CD4-positive, alpha-beta memory T cell (primary cell): ENCODE measurements at regions not wholly inside any gene's neighbourhood (a gene's known extent, or its start where the extent isn't known, plus 50 kb on each side); places are given as distances from the start of the nearest gene placed in this dataset.
"Not testable (repeated sequence)": the region's sequence is repeated elsewhere in the genome, so short reads cannot be mapped to it uniquely, and the experiment has no call there.

Experiments
- CTCF ChIA-PET: fragments of 350-600 bp; sonication (Branson Sonifier 250); formaldehyde crosslinking; loops from one replicate; lab custom pipeline; 2021; ENCODE audit warnings: inconsistent platforms; ENCODE audit not compliant: partially characterized antibody; lab: Charles Lee
- POLR2A ChIA-PET: fragments of 350-600 bp; sonication (Branson Sonifier 250); formaldehyde crosslinking; loops from one replicate; lab custom pipeline; 2021; ENCODE audit not compliant: partially characterized antibody; lab: Charles Lee
- DNase-seq, 5 donors: peaks; one replicate each; pipeline versions ENCODE4 v3.0.0 to v3.0.0-alpha.2; 2020 to 2022; ENCODE audit warnings: mixed read lengths in 1 of 5
- H3K27ac ChIP-seq: one replicate; pipeline ENCODE4 v1.7.0; 2013; ENCODE audit warnings: low read depth, low read length
- H3K27me3 ChIP-seq: 2 replicates; pipeline ENCODE4 v1.7.0; 2013; ENCODE audit warnings: mild to moderate bottlenecking, low read length, moderate library complexity; ENCODE audit not compliant: insufficient read depth
- H3K36me3 ChIP-seq: 2 replicates; pipeline ENCODE4 v1.7.0; 2013; ENCODE audit warnings: mild to moderate bottlenecking, low read length, moderate library complexity; ENCODE audit not compliant: insufficient read depth
- H3K4me1 ChIP-seq: 2 replicates; pipeline ENCODE4 v1.7.0; 2013; ENCODE audit warnings: mild to moderate bottlenecking, low read length, moderate library complexity; ENCODE audit not compliant: insufficient read depth
- H3K4me3 ChIP-seq, 2 donors: one replicate each; pipeline ENCODE4 v1.7.0; 2013; ENCODE audit warnings: low read length in 2 of 2, mild to moderate bottlenecking in 1 of 2
- H3K9me3 ChIP-seq, 2 donors: one replicate each; pipeline ENCODE4 v1.7.0; 2013; ENCODE audit warnings: low read length in 2 of 2, control low read depth in 1 of 2; ENCODE audit not compliant: control insufficient read depth in 1 of 2
- H3K27ac Mint-ChIP-seq, 7 donors: one replicate each; pipeline ENCODE4 v1.8.0; 2020 to 2021; ENCODE audit warnings: mixed read lengths in 7 of 7, mild to moderate bottlenecking in 6 of 7, inconsistent platforms in 3 of 7, moderate library complexity in 3 of 7
- H3K27me3 Mint-ChIP-seq, 2 donors: one replicate each; pipeline ENCODE4 v1.8.0; 2020 to 2021; ENCODE audit warnings: mixed read lengths in 2 of 2
- H3K36me3 Mint-ChIP-seq, 2 donors: one replicate each; pipeline ENCODE4 v1.8.0; 2020 to 2021; ENCODE audit warnings: mixed read lengths in 2 of 2, inconsistent platforms in 1 of 2, mild to moderate bottlenecking in 1 of 2
- H3K4me1 Mint-ChIP-seq, 4 donors: one replicate each; pipeline ENCODE4 v1.8.0; 2020 to 2021; ENCODE audit warnings: mixed read lengths in 4 of 4, mild to moderate bottlenecking in 1 of 4
- H3K4me3 Mint-ChIP-seq, 8 donors: one replicate each; pipeline ENCODE4 v1.8.0; 2020 to 2021; ENCODE audit warnings: mixed read lengths in 8 of 8, mild to moderate bottlenecking in 7 of 8, moderate library complexity in 6 of 8, inconsistent platforms in 3 of 8
- H3K9me3 Mint-ChIP-seq, 8 donors: one replicate each; pipeline ENCODE4 v1.8.0; 2020 to 2021; ENCODE audit warnings: mixed read lengths in 8 of 8, mild to moderate bottlenecking in 5 of 8, inconsistent platforms in 3 of 8, moderate library complexity in 1 of 8
- intact Hi-C: fragments of 100-400 bp; cut with micrococcal nuclease; formaldehyde crosslinking; loops from one replicate; pipeline ENCODE4 v1.15.1; 2023

- H3K4me3 ChIP-seq: no peak overlapping the region
- ChIA-PET CTCF (no interaction called here), POLR2A (no interaction called here)
- H3K4me1 ChIP-seq: no peaks in the 10 kb centered on the region
- Mint-ChIP-seq H3K27ac (no peak overlapping the region), H3K9me3 (peaks cover 0 to 2% (median 0%) of the 10 kb centered on the region in 8 donors), H3K4me3 (no peak overlapping the region), H3K27me3 (peaks cover 1 to 4% of the 10 kb centered on the region in 2 donors), H3K4me1 (no peaks in the 10 kb centered on the region), H3K36me3 (no peaks in the 10 kb centered on the region)
- no peak overlapping the region for H3K27ac ChIP-seq
- H3K27me3 ChIP-seq: no peaks in the 10 kb centered on the region
- intact Hi-C loops: no loop called here
- H3K36me3 ChIP-seq: no peaks in the 10 kb centered on the region
- H3K9me3 ChIP-seq: no peaks in the 10 kb centered on the region
- DNase-seq: no peak
These were observed 326.7 kb upstream of the MAN1A1 start for GRCh38 chr6:119676230-119676629.

DNA sequence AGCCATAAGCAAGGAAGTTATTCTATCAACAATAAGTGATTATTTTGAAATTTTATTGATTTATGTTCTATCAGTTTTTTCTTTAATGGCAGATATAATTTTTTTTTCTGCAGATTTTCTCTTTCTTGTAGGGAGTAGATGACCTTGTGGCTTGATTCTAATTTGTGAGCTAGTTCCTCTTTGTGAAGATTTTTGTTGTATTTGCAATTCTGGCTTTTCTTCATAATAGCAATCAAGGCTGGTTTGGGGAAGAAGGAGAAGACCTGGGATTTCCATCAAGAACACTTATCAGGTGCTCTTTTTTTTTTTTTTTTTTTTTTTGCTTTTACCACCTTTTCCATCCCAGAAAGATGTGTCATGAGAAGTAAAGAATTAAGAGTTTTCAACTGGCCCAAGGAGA lies 324.2 kb upstream of the MAN1A1 start:
- POLR2A ChIA-PET: no interaction called here
- Mint-ChIP-seq H3K4me1 (no peaks in the 10 kb centered on the region), H3K36me3 (no peaks in the 10 kb centered on the region), H3K27ac (no peak overlapping the region), H3K9me3 (peaks cover 0 to 3% (median 0%) of the 10 kb centered on the region in 8 donors), H3K27me3 (peaks cover 2 to 6% of the 10 kb centered on the region in 2 donors), H3K4me3 (no peak overlapping the region)
- Histone ChIP-seq H3K27ac (no peak overlapping the region), H3K4me3 (no peak overlapping the region), H3K9me3 (no peaks in the 10 kb centered on the region), H3K36me3 (no peaks in the 10 kb centered on the region), H3K27me3 (no peaks in the 10 kb centered on the region), H3K4me1 (no peaks in the 10 kb centered on the region)
- intact Hi-C loops: no loop called here
- no peak for DNase-seq
- CTCF ChIA-PET: interaction anchor here (0.7 kb wide), 1 partner anchor 14 kb away, joined by 5 read pairs; no protein-coding TSS in a partner anchor

GRCh38 chr6:119672725-119673124 lies 323.2 kb upstream of the MAN1A1 start:
- H3K27me3 ChIP-seq: no peaks in the 10 kb centered on the region
- H3K4me1 ChIP-seq: no peaks in the 10 kb centered on the region
- Mint-ChIP-seq H3K36me3 (no peaks in the 10 kb centered on the region), H3K4me1 (no peaks in the 10 kb centered on the region), H3K4me3 (no peak overlapping the region), H3K9me3 (peaks cover 0 to 3% (median 0%) of the 10 kb centered on the region in 8 donors), H3K27ac (no peak overlapping the region), H3K27me3 (peaks cover 2 to 6% of the 10 kb centered on the region in 2 donors)
- CTCF ChIA-PET: no interaction called here
- no peaks in the 10 kb centered on the region for H3K36me3 ChIP-seq
- H3K4me3 ChIP-seq: no peak overlapping the region
- POLR2A ChIA-PET: no interaction called here
- DNase-seq: no peak
- no peaks in the 10 kb centered on the region for H3K9me3 ChIP-seq
- intact Hi-C loops: no loop called here
- H3K27ac ChIP-seq: no peak overlapping the region

DNA sequence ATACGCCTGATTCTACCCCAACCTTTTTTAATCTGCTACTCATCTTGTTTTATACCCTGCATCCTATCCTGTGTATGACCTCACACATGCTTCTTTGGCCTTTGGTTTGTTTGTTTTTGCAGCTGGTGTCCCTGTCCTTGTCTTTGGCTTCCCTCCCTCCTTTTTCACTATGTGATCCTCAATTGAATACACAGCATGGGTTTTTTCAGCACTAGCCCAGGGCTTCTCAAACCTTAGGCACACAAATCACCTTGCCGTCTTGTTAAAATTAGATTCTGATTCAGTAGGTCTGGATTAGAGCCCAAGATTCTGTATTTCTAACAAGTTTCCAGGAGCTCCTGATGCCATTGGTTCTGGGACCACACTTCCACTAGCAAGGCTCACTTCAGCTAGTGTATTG lies 321.5 kb upstream of the MAN1A1 start:
- ChIA-PET CTCF (no interaction called here), POLR2A (no interaction called here)
- H3K4me1 Mint-ChIP-seq: no peaks in the 10 kb centered on the region
- Histone ChIP-seq H3K27ac (no peak overlapping the region), H3K27me3 (no peaks in the 10 kb centered on the region), H3K4me1 (no peaks in the 10 kb centered on the region), H3K36me3 (no peaks in the 10 kb centered on the region), H3K4me3 (no peak overlapping the region), H3K9me3 (no peaks in the 10 kb centered on the region)
- H3K9me3 Mint-ChIP-seq: peaks cover 0 to 3% (median 0%) of the 10 kb centered on the region in 8 donors
- intact Hi-C loops: no loop called here
- no peak overlapping the region for H3K27ac Mint-ChIP-seq
- H3K27me3 Mint-ChIP-seq: peaks cover 1 to 6% of the 10 kb centered on the region in 2 donors
- DNase-seq: no peak
- H3K4me3 Mint-ChIP-seq: no peak overlapping the region
- H3K36me3 Mint-ChIP-seq: no peaks in the 10 kb centered on the region

DNA sequence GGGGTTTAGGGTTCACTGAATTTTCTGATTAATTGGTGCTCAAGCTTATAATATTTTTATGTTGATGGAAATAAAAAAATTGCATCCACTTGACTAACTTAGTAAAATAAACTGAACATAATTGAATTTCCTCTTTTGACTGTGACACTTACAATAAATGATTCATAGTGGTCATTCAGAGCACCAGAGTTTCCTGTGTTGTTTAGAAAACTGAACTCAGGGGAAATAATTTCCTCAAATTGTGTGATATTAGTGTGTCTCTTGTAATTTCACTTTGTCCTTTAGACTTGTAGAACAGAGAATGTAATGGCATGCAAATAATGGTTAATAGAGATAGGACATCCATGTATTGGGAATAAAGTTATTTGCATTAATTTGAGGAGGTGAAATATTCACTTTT lies 319.7 kb upstream of the MAN1A1 start:
- H3K27me3 ChIP-seq: no peaks in the 10 kb centered on the region
- H3K4me1 ChIP-seq: no peaks in the 10 kb centered on the region
- H3K9me3 ChIP-seq: no peaks in the 10 kb centered on the region
- POLR2A ChIA-PET: no interaction called here
- H3K27ac Mint-ChIP-seq: no peak overlapping the region
- H3K9me3 Mint-ChIP-seq: peaks cover 0 to 2% (median 0%) of the 10 kb centered on the region in 8 donors
- no peak for DNase-seq
- H3K4me3 Mint-ChIP-seq: no peak overlapping the region
- H3K27ac ChIP-seq: no peak overlapping the region
- intact Hi-C loops: no loop called here
- CTCF ChIA-PET: no interaction called here
- no peaks in the 10 kb centered on the region for H3K36me3 Mint-ChIP-seq
- H3K4me1 Mint-ChIP-seq: no peaks in the 10 kb centered on the region
- no peaks in the 10 kb centered on the region for H3K36me3 ChIP-seq
- no peak overlapping the region for H3K4me3 ChIP-seq
- H3K27me3 Mint-ChIP-seq: peaks cover 1 to 2% of the 10 kb centered on the region in 2 donors

- CTCF ChIA-PET, H3K27ac ChIP-seq, DNase-seq, H3K27me3 ChIP-seq, H3K27me3 Mint-ChIP-seq, H3K4me3 ChIP-seq, H3K4me3 Mint-ChIP-seq, POLR2A ChIA-PET, H3K4me1 ChIP-seq, H3K27ac Mint-ChIP-seq, H3K4me1 Mint-ChIP-seq, H3K9me3 ChIP-seq, H3K36me3 ChIP-seq, H3K9me3 Mint-ChIP-seq, intact Hi-C loops, H3K36me3 Mint-ChIP-seq: not testable (repeated sequence)
These were observed 315.9 kb upstream of the MAN1A1 start for GRCh38 chr6:119665432-119665831.

- Mint-ChIP-seq H3K4me3 (no peak overlapping the region), H3K4me1 (no peaks in the 10 kb centered on the region), H3K27ac (no peak overlapping the region), H3K27me3 (no peaks in the 10 kb centered on the region), H3K36me3 (no peaks in the 10 kb centered on the region), H3K9me3 (no peaks in the 10 kb centered on the region)
- H3K9me3 ChIP-seq: no peaks in the 10 kb centered on the region
- no peaks in the 10 kb centered on the region for H3K4me1 ChIP-seq
- POLR2A ChIA-PET: no interaction called here
- CTCF ChIA-PET: no interaction called here
- DNase-seq: no peak
- no peaks in the 10 kb centered on the region for H3K36me3 ChIP-seq
- no peak overlapping the region for H3K4me3 ChIP-seq
- H3K27me3 ChIP-seq: no peaks in the 10 kb centered on the region
- H3K27ac ChIP-seq: no peak overlapping the region
- intact Hi-C loops: no loop called here
These were observed 312.1 kb upstream of the MAN1A1 start for GRCh38 chr6:119661628-119662027.

GRCh38 chr6:119661078-119661477 lies 311.5 kb upstream of the MAN1A1 start:
- Histone ChIP-seq H3K9me3 (no peaks in the 10 kb centered on the region), H3K27ac (no peak overlapping the region), H3K4me1 (no peaks in the 10 kb centered on the region), H3K27me3 (no peaks in the 10 kb centered on the region), H3K4me3 (no peak overlapping the region), H3K36me3 (no peaks in the 10 kb centered on the region)
- Mint-ChIP-seq H3K4me1 (no peaks in the 10 kb centered on the region), H3K27me3 (no peaks in the 10 kb centered on the region), H3K27ac (no peak overlapping the region), H3K4me3 (no peak overlapping the region), H3K36me3 (no peaks in the 10 kb centered on the region), H3K9me3 (no peaks in the 10 kb centered on the region)
- DNase-seq: no peak
- CTCF ChIA-PET: no interaction called here
- POLR2A ChIA-PET: no interaction called here
- intact Hi-C loops: no loop called here
